RWPE1 (cell line): ENCODE measurements at regions not wholly inside any gene's neighbourhood (a gene's known extent, or its start where the extent isn't known, plus 50 kb on each side); places are given as distances from the start of the nearest gene placed in this dataset.

ENCODE experiments used
- CTCF ChIA-PET: fragments of 350-600 bp; sonication (Branson Sonifier 250); formaldehyde crosslinking; extraction: SDS; loops from one replicate; lab custom pipeline; 2021; lab: Yijun Ruan, JAX
- POLR2A ChIA-PET: fragments of 400-600 bp; formaldehyde crosslinking; extraction: SDS; loops from one replicate; lab custom pipeline; 2020; ENCODE audit warnings: antibody characterized with exemption; ENCODE audit not compliant: low non-redundant PET; lab: Yijun Ruan, JAX
- DNase-seq: peaks from one replicate; pipeline ENCODE4 v3.0.0; 2012; ENCODE audit warnings: low spot score
- H3K27ac ChIP-seq: fragments of 450-650 bp; 2 replicates; pipeline ENCODE4 v1.5.1; 2017
- CTCF ChIP-seq: fragments of 450-650 bp; conservative IDR thresholded peaks from 2 replicates; pipeline ENCODE4 v1.5.1; 2017; ENCODE audit warnings: low read depth, mild to moderate bottlenecking

DNA sequence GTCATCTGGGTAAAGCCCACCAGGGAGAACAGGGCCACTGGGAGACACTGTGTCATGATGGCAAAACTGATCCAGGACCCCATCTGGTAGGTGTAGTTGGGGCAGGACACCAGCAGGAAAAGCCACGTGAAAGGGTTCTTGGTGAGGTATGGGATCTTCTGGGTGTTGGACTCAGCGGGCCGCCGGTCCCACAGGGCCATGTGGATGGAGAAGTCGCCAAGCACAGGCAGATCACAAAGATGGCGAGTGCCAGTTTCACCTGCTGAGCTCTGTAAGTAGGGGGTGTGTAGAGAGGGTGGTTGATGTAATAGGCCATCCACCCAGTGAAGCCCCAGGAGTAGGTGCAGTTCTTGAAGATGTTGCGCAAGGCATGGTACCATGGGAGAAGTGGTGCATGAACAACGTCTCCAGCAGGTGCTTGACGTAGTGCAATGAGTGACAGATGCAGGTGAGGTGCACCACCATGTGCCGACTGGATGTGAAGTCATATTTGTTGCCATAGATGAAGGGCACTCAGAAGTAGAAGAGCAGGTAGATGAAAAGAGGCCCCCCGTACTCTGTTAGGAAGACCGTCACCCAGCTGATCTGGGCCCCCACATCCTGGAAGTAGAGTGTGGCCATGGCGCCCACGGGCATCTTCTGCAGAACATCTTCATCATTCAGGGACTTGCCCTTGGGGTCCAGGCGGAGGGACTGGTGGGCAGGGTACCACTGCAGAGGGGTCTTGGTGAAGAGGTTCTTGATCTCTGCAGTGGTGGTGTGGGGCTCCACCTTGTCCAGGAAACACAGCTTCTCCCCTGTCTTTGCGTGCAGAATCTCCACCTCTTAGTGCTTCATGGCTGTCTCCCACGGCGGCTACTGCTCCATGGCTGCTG, 249.3 kb downstream of the ANKRD50 start:
- no peak for TF ChIP-seq CTCF
- no peak overlapping the region for H3K27ac ChIP-seq
- no peak for DNase-seq
- ChIA-PET CTCF (no interaction called here), POLR2A (no interaction called here)

GRCh38 chr4:124464836-124465235, 247.7 kb downstream of the ANKRD50 start:
- no peak for DNase-seq
- ChIA-PET POLR2A (no interaction called here), CTCF (no interaction called here)
- H3K27ac ChIP-seq, result no peak overlapping the region
- no peak for TF ChIP-seq CTCF

DNA sequence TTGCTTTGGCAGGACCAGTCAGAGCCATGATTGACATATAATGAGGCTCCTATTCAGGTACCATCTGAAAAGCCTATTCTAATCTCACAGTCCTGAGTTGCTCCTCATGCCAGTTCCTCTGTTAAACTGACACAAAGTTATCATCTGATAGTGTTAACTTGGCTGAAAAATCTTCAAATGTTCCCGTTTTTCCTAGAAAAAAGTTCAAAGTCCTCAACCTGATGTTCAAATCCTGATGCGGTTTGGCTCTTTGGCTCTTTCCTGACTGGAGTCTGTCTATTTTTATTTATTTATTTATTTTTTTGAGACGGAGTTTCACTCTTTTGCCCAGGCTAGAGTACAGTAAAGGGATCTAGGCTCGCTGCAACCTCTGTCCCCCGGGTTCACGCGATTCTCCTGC, 244.2 kb downstream of the ANKRD50 start:
- H3K27ac ChIP-seq, result no peak overlapping the region
- no peak for TF ChIP-seq CTCF
- DNase-seq, result no peak
- POLR2A ChIA-PET, result no interaction called here
- CTCF ChIA-PET, result no interaction called here

- DNase-seq, result no peak
- TF ChIP-seq CTCF, result no peak
- CTCF ChIA-PET, result no interaction called here
- H3K27ac ChIP-seq, result no peak overlapping the region
- POLR2A ChIA-PET, result no interaction called here
Observed at GRCh38 chr4:124469981-124470380, 242.6 kb downstream of the ANKRD50 start.

DNA sequence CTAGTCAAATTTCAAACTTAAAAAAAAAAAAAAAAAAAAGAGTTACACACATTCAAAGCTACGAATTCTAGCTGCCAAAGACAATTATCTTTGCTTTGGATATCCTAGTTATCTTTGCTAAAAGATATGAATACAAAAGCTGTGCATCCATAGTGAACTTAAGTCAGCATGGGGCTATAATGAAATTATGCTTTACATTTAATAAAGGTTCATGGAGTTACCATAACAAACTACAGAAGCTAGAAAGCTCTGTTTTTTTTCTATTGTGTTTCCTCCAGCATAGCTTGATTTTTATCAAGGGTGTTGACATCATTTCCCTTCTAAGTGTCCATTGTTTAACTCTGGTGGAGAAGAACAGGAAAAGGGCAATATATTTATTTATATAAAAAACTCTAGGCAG, 234.1 kb downstream of the ANKRD50 start:
- DNase-seq, result no peak
- ChIA-PET POLR2A (no interaction called here), CTCF (interaction anchor here (0.6 kb wide), 2 partner anchors 9 to 122 kb away, joined by 3 read pairs; no protein-coding TSS in a partner anchor)
- H3K27ac ChIP-seq, result no peak overlapping the region
- no peak for TF ChIP-seq CTCF

DNA sequence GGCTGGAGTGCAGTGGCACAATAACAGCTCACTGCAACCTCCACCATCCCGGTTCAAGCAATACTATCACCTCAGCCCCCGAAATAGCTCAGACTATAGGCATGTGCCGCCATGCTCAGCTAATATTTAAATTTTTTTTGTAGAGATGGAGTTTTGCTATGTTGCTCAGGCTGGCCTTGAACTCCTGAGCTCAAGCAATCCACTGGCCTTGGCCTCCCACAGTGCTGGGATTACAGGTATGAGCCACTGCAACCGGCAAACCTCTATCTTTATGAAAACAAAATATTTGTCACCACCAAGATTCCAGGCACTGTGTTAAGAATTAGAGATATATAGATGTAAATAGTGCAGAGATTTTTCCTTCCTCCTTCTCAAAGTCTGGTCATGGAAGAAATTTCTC, 232.5 kb downstream of the ANKRD50 start:
- no peak overlapping the region for H3K27ac ChIP-seq
- ChIA-PET POLR2A (no interaction called here), CTCF (no interaction called here)
- no peak for TF ChIP-seq CTCF
- DNase-seq, result no peak
